Esophagus squamous epithelium (tissue), 5 donors: ENCODE measurements at regions not wholly inside any gene's neighbourhood (a gene's known extent, or its start where the extent isn't known, plus 50 kb on each side); places are given as distances from the start of the nearest gene placed in this dataset.

ENCODE experiments used
- DNase-seq: peaks from one replicate; lab custom pipeline; 2025; lab: John Stamatoyannopoulos, UW
- H3K27ac ChIP-seq, 4 donors: fragments of 200-600 bp; sonication (generic); one replicate each; pipeline ENCODE4 v1.5.1; 2016 to 2019; ENCODE audit warnings: mild to moderate bottlenecking in 1 of 4
- H3K27me3 ChIP-seq, 4 donors: fragments of 200-600 bp; sonication (generic); 1 replicate in 3 of 4; 2 replicates in 1 of 4; pipeline versions ENCODE4 v1.5.1 to v1.6.0; 2017 to 2021; ENCODE audit warnings: antibody characterized with exemption in 1 of 4
- H3K36me3 ChIP-seq, 3 donors: fragments of 200-600 bp; sonication (generic); one replicate each; pipeline ENCODE4 v1.5.1; 2016 to 2019
- H3K4me1 ChIP-seq, 3 donors: fragments of 200-600 bp; sonication (generic); one replicate each; pipeline ENCODE4 v1.5.1; 2017 to 2019
- H3K4me3 ChIP-seq, 4 donors: fragments of 200-600 bp; sonication (generic); 1 replicate in 3 of 4; 2 replicates in 1 of 4; pipeline ENCODE4 v1.5.1; 2016 to 2019; ENCODE audit warnings: mild to moderate bottlenecking in 2 of 4, moderate library complexity in 1 of 4
- H3K9me3 ChIP-seq, 3 donors: fragments of 200-600 bp; sonication (generic); one replicate each; pipeline ENCODE4 v1.5.1; 2016 to 2019
- CTCF ChIP-seq, 6 experiments: fragments of 450-650 bp in 4 of 6; fragments of 200-600 bp in 2 of 6; sonication (generic) in 2 of 6; IDR thresholded peaks; one replicate each; pipeline ENCODE4 v1.5.1; 2016 to 2019; ENCODE audit warnings: antibody characterized with exemption in 6 of 6, mild to moderate bottlenecking in 4 of 6, moderate library complexity in 4 of 6
- POLR2A ChIP-seq, 4 donors: fragments of 450-650 bp; IDR thresholded peaks; one replicate each; pipeline ENCODE4 v1.6.1; 2017; ENCODE audit warnings: antibody characterized with exemption in 4 of 4, mild to moderate bottlenecking in 4 of 4, moderate library complexity in 3 of 4
- WGBS, 2 donors: methylation state at CpG; one replicate each; pipeline ENCODE4 v1.1.5; 2018; 5-methylcytosine and 5-hydroxymethylcytosine counted together
- intact Hi-C: fragments of 100-400 bp; cut with DNase I; formaldehyde crosslinking; loops from one replicate; pipeline ENCODE4 v1.15.0; 2022
- donor health status: DM: yes; HTN: yes; CAD: no.

GRCh38 chr20:59425572-59425971, 125.2 kb downstream of the EDN3 start:
- Histone ChIP-seq H3K27me3 (no peaks in the 10 kb centered on the region), H3K9me3 (no peaks in the 10 kb centered on the region), H3K27ac (no peak overlapping the region), H3K4me3 (no peak overlapping the region), H3K4me1 (peaks cover 0 to 25% (median 3%) of the 10 kb centered on the region in 3 donors), H3K36me3 (no peaks in the 10 kb centered on the region)
- intact Hi-C loops = no loop called here
- no peak for DNase-seq
- 72 to 77% methylated on average over 4 to 5 of the region's 5 CpGs for WGBS, 2 donors
- no peak for TF ChIP-seq POLR2A (IDR thresholded peaks at IDR 0.05)
- no peak for TF ChIP-seq CTCF (IDR thresholded peaks at IDR 0.05)

- H3K4me1 ChIP-seq = peaks cover 0 to 15% (median 3%) of the 10 kb centered on the region in 3 donors
- no peak for DNase-seq
- H3K9me3 ChIP-seq = no peaks in the 10 kb centered on the region
- peaks cover 0 to 9% (median 0%) of the 10 kb centered on the region in 4 donors for H3K27me3 ChIP-seq
- H3K4me3 ChIP-seq = no peak overlapping the region
- no peak overlapping the region for H3K27ac ChIP-seq
- TF ChIP-seq POLR2A (IDR thresholded peaks at IDR 0.05) (no peak), CTCF (IDR thresholded peaks at IDR 0.05) (no peak)
- no peaks in the 10 kb centered on the region for H3K36me3 ChIP-seq
- intact Hi-C loops = no loop called here
Measured at GRCh38 chr20:59428006-59428405, 127.6 kb downstream of the EDN3 start.

GRCh38 chr20:59428441-59429205, 128.2 kb downstream of the EDN3 start:
- H3K9me3 ChIP-seq = no peaks in the 10 kb centered on the region
- peaks cover 0 to 15% (median 0%) of the 10 kb centered on the region in 4 donors for H3K27me3 ChIP-seq
- intact Hi-C loops = no loop called here
- H3K4me3 ChIP-seq = peak overlapping the region in 1 of 4 donors; percentile 39
- H3K36me3 ChIP-seq = no peaks in the 10 kb centered on the region
- TF ChIP-seq POLR2A (IDR thresholded peaks at IDR 0.05) = no peak
- peak in 1 of 6 experiments; percentile 34 for TF ChIP-seq CTCF (IDR thresholded peaks at IDR 0.05)
- H3K4me1 ChIP-seq = peaks cover 0 to 10% (median 3%) of the 10 kb centered on the region in 3 donors
- DNase-seq = no peak
- WGBS, 2 donors = 63% methylated on average over 13 of the region's 13 CpGs
- no peak overlapping the region for H3K27ac ChIP-seq

GRCh38 chr20:59429396-59429795, 129.0 kb downstream of the EDN3 start:
- Histone ChIP-seq H3K27me3 (peaks cover 0 to 15% (median 0%) of the 10 kb centered on the region in 4 donors), H3K36me3 (no peaks in the 10 kb centered on the region), H3K4me1 (peaks cover 0 to 10% (median 3%) of the 10 kb centered on the region in 3 donors), H3K27ac (no peak overlapping the region), H3K9me3 (no peaks in the 10 kb centered on the region), H3K4me3 (peak overlapping the region in 2 of 4 donors; percentile 8 to 39)
- TF ChIP-seq CTCF (IDR thresholded peaks at IDR 0.05) (no peak), POLR2A (IDR thresholded peaks at IDR 0.05) (no peak)
- DNase-seq = no peak
- intact Hi-C loops = no loop called here
- WGBS, 2 donors = 71 to 73% methylated on average over 9 of the region's 9 CpGs

- intact Hi-C loops = no loop called here
- Histone ChIP-seq H3K36me3 (no peaks in the 10 kb centered on the region), H3K4me1 (peaks cover 0 to 10% (median 3%) of the 10 kb centered on the region in 3 donors), H3K9me3 (no peaks in the 10 kb centered on the region), H3K27me3 (peaks cover 0 to 15% (median 0%) of the 10 kb centered on the region in 4 donors), H3K27ac (no peak overlapping the region), H3K4me3 (no peak overlapping the region)
- TF ChIP-seq POLR2A (IDR thresholded peaks at IDR 0.05) = no peak
- TF ChIP-seq CTCF (IDR thresholded peaks at IDR 0.05) = no peak
- WGBS, 2 donors = 38 to 45% methylated on average over 2 of the region's 2 CpGs
- DNase-seq = no peak
Measured at GRCh38 chr20:59431014-59431413, 130.6 kb downstream of the EDN3 start.
